Natural killer cell (primary cell): ENCODE measurements at regions not wholly inside any gene's neighbourhood (a gene's known extent, or its start where the extent isn't known, plus 50 kb on each side); places are given as distances from the start of the nearest gene placed in this dataset.
"Not testable (repeated sequence)": the region's sequence is repeated elsewhere in the genome, so short reads cannot be mapped to it uniquely, and the experiment has no call there.

ENCODE experiments used
- ATAC-seq, 3 donors: fragments of 150-1000 bp in 2 of 3; fragments of 200-7000 bp in 1 of 3; cut with Tn5 transposase; 1 replicate in 1 of 3; 2 replicates in 2 of 3; pipeline ENCODE4 v1.10.0; 2021; ENCODE audit warnings: mild to moderate bottlenecking in 2 of 3, moderate library complexity in 2 of 3
- DNase-seq, 2 donors: peaks; one replicate each; pipeline versions ENCODE4 v3.0.0 to v3.0.0-alpha.2; 2013 to 2021; ENCODE audit warnings: mixed read lengths in 1 of 2
- H3K27ac ChIP-seq: one replicate; pipeline ENCODE4 v1.5.1; 2013; ENCODE audit warnings: mild to moderate bottlenecking, low read length
- H3K27me3 ChIP-seq: one replicate; pipeline ENCODE4 v1.6.1; 2013; ENCODE audit warnings: low read length; ENCODE audit not compliant: control insufficient read depth, insufficient read depth
- H3K36me3 ChIP-seq: one replicate; pipeline ENCODE4 v1.6.1; 2013; ENCODE audit warnings: low read length; ENCODE audit not compliant: control insufficient read depth, insufficient read depth
- H3K4me1 ChIP-seq: one replicate; pipeline ENCODE4 v1.6.1; 2013; ENCODE audit warnings: low read length; ENCODE audit not compliant: control insufficient read depth, insufficient read depth
- H3K4me3 ChIP-seq: one replicate; pipeline ENCODE4 v1.5.1; 2013; ENCODE audit warnings: low read length
- H3K9me3 ChIP-seq: one replicate; pipeline ENCODE4 v1.6.1; 2013; ENCODE audit warnings: low read length; ENCODE audit not compliant: control insufficient read depth, insufficient read depth
- H3K27ac Mint-ChIP-seq, 2 donors: one replicate each; pipeline ENCODE4 v1.8.0; 2022; ENCODE audit warnings: mild to moderate bottlenecking in 2 of 2, mixed read lengths in 2 of 2, moderate library complexity in 1 of 2
- H3K27me3 Mint-ChIP-seq, 2 donors: one replicate each; pipeline ENCODE4 v1.8.0; 2022; ENCODE audit warnings: low read depth in 2 of 2, mixed read lengths in 2 of 2
- H3K36me3 Mint-ChIP-seq: one replicate; pipeline ENCODE4 v1.8.0; 2022; ENCODE audit warnings: mixed read lengths
- H3K4me1 Mint-ChIP-seq, 2 donors: one replicate each; pipeline ENCODE4 v1.8.0; 2022; ENCODE audit warnings: mixed read lengths in 2 of 2
- H3K4me3 Mint-ChIP-seq: one replicate; pipeline ENCODE4 v1.8.0; 2022; ENCODE audit warnings: mild to moderate bottlenecking, moderate library complexity, mixed read lengths
- H3K9me3 Mint-ChIP-seq, 2 donors: one replicate each; pipeline ENCODE4 v1.8.0; 2022; ENCODE audit warnings: mixed read lengths in 2 of 2
- WGBS: methylation state at CpG from one replicate; pipeline ENCODE4 v1.1.7; 2013; ENCODE audit warnings: missing lambda C conversion rate; ENCODE audit not compliant: insufficient coverage; 5-methylcytosine and 5-hydroxymethylcytosine counted together
- intact Hi-C: fragments of 100-400 bp; cut with micrococcal nuclease; formaldehyde crosslinking; loops from one replicate; pipeline ENCODE4 v1.14.2; 2022
- TF ChIP-seq, protein P1 (sequence below): fragments of 200-600 bp; IDR thresholded peaks from one replicate; pipeline ENCODE4 v1.8.0; 2022; ENCODE audit warnings: antibody characterized with exemption

- no peaks in the 10 kb centered on the region for H3K27me3 ChIP-seq
- ATAC-seq (no peak), DNase-seq (no peak)
- Mint-ChIP-seq H3K27me3 (peaks cover 8 to 9% of the 10 kb centered on the region in 2 donors), H3K4me3 (no peak overlapping the region), H3K27ac (no peak overlapping the region), H3K36me3 (no peaks in the 10 kb centered on the region), H3K9me3 (no peaks in the 10 kb centered on the region), H3K4me1 (no peaks in the 10 kb centered on the region)
- H3K9me3 ChIP-seq, result no peaks in the 10 kb centered on the region
- intact Hi-C loops, result no loop called here
- H3K4me3 ChIP-seq, result no peak overlapping the region
- no peak overlapping the region for H3K27ac ChIP-seq
- 94% methylated on average over 17 of the region's 17 CpGs for WGBS
- no peaks in the 10 kb centered on the region for H3K4me1 ChIP-seq
- H3K36me3 ChIP-seq, result no peaks in the 10 kb centered on the region
- TF ChIP-seq, protein P1, sequence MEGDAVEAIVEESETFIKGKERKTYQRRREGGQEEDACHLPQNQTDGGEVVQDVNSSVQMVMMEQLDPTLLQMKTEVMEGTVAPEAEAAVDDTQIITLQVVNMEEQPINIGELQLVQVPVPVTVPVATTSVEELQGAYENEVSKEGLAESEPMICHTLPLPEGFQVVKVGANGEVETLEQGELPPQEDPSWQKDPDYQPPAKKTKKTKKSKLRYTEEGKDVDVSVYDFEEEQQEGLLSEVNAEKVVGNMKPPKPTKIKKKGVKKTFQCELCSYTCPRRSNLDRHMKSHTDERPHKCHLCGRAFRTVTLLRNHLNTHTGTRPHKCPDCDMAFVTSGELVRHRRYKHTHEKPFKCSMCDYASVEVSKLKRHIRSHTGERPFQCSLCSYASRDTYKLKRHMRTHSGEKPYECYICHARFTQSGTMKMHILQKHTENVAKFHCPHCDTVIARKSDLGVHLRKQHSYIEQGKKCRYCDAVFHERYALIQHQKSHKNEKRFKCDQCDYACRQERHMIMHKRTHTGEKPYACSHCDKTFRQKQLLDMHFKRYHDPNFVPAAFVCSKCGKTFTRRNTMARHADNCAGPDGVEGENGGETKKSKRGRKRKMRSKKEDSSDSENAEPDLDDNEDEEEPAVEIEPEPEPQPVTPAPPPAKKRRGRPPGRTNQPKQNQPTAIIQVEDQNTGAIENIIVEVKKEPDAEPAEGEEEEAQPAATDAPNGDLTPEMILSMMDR, result no peak
Observed at GRCh38 chr10:3376631-3377030, 204.0 kb upstream of the PITRM1 start.

DNA sequence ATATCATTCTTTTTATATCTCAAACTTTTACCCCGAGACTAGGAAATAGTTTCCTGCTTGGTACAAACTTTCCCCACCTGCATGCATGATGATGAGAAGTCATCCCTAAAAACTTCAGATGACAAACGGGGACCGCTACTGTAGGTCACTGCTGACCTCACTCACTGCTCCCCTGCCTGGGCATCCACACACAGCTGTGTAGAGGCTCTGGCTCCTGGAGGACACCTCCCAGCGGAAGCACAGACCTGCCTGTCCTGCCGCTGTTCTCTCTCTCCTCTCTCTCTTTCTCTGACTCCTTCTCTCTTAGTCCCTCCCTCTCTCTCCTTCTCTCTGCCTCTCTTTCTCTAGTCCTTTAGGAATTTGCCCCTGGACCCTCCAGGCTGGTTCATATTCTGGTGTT is 202.9 kb upstream of the PITRM1 start:
- Histone ChIP-seq H3K4me3 (no peak overlapping the region), H3K27ac (no peak overlapping the region), H3K27me3 (no peaks in the 10 kb centered on the region), H3K4me1 (no peaks in the 10 kb centered on the region), H3K9me3 (no peaks in the 10 kb centered on the region), H3K36me3 (no peaks in the 10 kb centered on the region)
- Mint-ChIP-seq H3K27me3 (peaks cover 0 to 5% of the 10 kb centered on the region in 2 donors), H3K36me3 (no peaks in the 10 kb centered on the region), H3K4me1 (no peaks in the 10 kb centered on the region), H3K27ac (no peak overlapping the region), H3K4me3 (no peak overlapping the region), H3K9me3 (no peaks in the 10 kb centered on the region)
- DNase-seq, result no peak
- no peak for ATAC-seq
- TF ChIP-seq, protein P1, result no peak
- intact Hi-C loops, result no loop called here
- 94% methylated on average over 5 of the region's 5 CpGs for WGBS

GRCh38 chr10:3374914-3375313 is 202.3 kb upstream of the PITRM1 start:
- 69% methylated on average over 1 of the region's 2 CpGs for WGBS

GRCh38 chr10:3373374-3374027 is 200.9 kb upstream of the PITRM1 start:
- intact Hi-C loops, H3K27me3 Mint-ChIP-seq, H3K36me3 Mint-ChIP-seq, ATAC-seq, H3K36me3 ChIP-seq, H3K4me1 Mint-ChIP-seq, H3K9me3 ChIP-seq, H3K9me3 Mint-ChIP-seq, H3K27ac ChIP-seq, DNase-seq, H3K4me3 Mint-ChIP-seq, H3K4me3 ChIP-seq, H3K27me3 ChIP-seq, H3K4me1 ChIP-seq, H3K27ac Mint-ChIP-seq: not testable (repeated sequence)
- 85% methylated on average over 8 of the region's 13 CpGs for WGBS

More at GRCh38 chr10:3374914-3375313, 202.3 kb upstream of the PITRM1 start:
- intact Hi-C loops, result no loop called here
- no peak overlapping the region for H3K27ac Mint-ChIP-seq
- Histone ChIP-seq H3K27ac (no peak overlapping the region), H3K27me3 (no peaks in the 10 kb centered on the region), H3K9me3 (no peaks in the 10 kb centered on the region), H3K4me3 (no peak overlapping the region), H3K36me3 (no peaks in the 10 kb centered on the region), H3K4me1 (no peaks in the 10 kb centered on the region)
- no peak overlapping the region for H3K4me3 Mint-ChIP-seq
- H3K27me3 Mint-ChIP-seq, result peaks cover 0 to 5% of the 10 kb centered on the region in 2 donors
- TF ChIP-seq, protein P1, result no peak
- no peaks in the 10 kb centered on the region for H3K36me3 Mint-ChIP-seq
- H3K9me3 Mint-ChIP-seq, result no peaks in the 10 kb centered on the region
- ATAC-seq, result no peak
- no peaks in the 10 kb centered on the region for H3K4me1 Mint-ChIP-seq
- no peak for DNase-seq
